Right lobe of liver (tissue), 4 donors: ENCODE measurements at regions not wholly inside any gene's neighbourhood (a gene's known extent, or its start where the extent isn't known, plus 50 kb on each side); places are given as distances from the start of the nearest gene placed in this dataset.

Source experiments
- POLR2A ChIP-seq: fragments of 450-650 bp; IDR thresholded peaks from one replicate; pipeline ENCODE4 v1.6.1; 2017; ENCODE audit warnings: antibody characterized with exemption, mild to moderate bottlenecking
- TF ChIP-seq, protein P1 (sequence below), 4 donors: fragments of 200-600 bp in 3 of 4; fragments of 450-650 bp in 1 of 4; IDR thresholded peaks; one replicate each; pipeline versions ENCODE4 v1.5.1 to v1.8.0; 2016 to 2022; ENCODE audit warnings: antibody characterized with exemption in 4 of 4, mild to moderate bottlenecking in 2 of 4
- donor health status: DM: no; HTN: no; CAD: no.
- donor health status: DM: no; HTN: no; CAD: no.
- donor health status: DM: no; HTN: yes; CAD: no.

DNA sequence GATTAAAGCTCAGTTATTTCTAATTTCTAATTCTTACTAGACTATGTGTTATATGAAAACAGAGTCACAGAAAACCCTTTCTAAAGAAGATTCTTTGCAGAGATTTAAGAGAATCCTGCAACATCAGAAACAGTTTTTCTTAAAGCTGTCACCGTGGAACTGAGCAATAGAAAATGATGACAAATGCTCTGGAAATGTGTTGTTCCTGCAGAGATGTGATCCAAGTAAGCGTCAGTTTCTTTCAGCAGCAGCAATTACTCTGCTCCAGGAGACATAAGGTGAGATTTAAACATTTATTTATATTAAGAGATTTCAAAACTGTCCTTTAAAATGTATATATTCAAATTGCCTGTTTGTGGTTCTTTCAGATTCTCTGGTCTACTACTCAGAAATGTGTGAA lies 350.5 kb upstream of the NETO1 start:
- TF ChIP-seq, protein P1, sequence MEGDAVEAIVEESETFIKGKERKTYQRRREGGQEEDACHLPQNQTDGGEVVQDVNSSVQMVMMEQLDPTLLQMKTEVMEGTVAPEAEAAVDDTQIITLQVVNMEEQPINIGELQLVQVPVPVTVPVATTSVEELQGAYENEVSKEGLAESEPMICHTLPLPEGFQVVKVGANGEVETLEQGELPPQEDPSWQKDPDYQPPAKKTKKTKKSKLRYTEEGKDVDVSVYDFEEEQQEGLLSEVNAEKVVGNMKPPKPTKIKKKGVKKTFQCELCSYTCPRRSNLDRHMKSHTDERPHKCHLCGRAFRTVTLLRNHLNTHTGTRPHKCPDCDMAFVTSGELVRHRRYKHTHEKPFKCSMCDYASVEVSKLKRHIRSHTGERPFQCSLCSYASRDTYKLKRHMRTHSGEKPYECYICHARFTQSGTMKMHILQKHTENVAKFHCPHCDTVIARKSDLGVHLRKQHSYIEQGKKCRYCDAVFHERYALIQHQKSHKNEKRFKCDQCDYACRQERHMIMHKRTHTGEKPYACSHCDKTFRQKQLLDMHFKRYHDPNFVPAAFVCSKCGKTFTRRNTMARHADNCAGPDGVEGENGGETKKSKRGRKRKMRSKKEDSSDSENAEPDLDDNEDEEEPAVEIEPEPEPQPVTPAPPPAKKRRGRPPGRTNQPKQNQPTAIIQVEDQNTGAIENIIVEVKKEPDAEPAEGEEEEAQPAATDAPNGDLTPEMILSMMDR (IDR thresholded peaks at IDR 0.05): no peak
- no peak for TF ChIP-seq POLR2A
